Stimulated activated CD8-positive, alpha-beta memory T cell treated with anti-CD3 and anti-CD28 coated beads, Interleukin-4, amount 100 ng/mL, for 1 hour (primary cell): ENCODE measurements at regions not wholly inside any gene's neighbourhood (a gene's known extent, or its start where the extent isn't known, plus 50 kb on each side); places are given as distances from the start of the nearest gene placed in this dataset.

Experiments used
- DNase-seq, 2 donors: peaks; one replicate each; pipeline ENCODE4 v3.0.0-alpha.2; 2020; ENCODE audit warnings: low read depth in 2 of 2, low spot score in 1 of 2

GRCh38 chr1:24990136-24990535, 60.1 kb upstream of the RUNX3 start:
- DNase-seq: no peak

- no peak for DNase-seq
These were observed 59.0 kb upstream of the RUNX3 start for GRCh38 chr1:24989082-24989481.

- no peak for DNase-seq
These were observed 58.5 kb upstream of the RUNX3 start for GRCh38 chr1:24988558-24988912.

DNA sequence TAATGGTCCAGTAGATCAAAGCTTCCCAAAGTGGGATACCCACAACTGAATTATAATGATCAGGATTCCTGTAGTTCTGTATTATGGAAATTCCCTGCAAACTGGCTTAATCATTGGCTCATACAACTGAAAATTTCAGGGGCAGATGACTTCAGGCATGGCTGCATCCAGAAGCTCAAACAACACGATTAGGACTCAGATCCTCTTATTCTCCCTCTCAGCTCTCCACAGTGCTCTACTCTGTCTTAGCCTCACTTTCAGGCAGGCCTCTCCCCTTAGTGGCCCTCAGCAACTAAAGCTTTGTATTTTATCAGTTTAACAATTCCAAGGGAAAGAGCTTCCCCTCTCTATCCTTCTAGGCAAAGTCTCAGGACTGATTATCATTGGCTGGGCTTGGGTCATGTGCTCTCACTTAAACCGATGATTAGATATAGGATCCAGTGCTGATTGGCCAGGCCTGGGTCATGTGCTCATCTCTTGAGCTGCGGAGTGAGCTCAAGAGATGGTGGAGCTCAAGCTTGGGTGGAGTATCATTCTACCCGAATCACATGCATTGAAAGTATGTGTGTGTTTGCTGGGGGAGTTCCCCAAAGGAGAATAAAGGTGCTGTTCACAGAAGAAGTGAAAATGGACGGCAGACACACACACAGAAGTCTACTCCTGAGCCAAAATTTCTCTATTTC, 57.9 kb upstream of the RUNX3 start:
- DNase-seq: no peak

- DNase-seq: no peak
These were observed 57.3 kb upstream of the RUNX3 start for GRCh38 chr1:24987424-24987823.

DNA sequence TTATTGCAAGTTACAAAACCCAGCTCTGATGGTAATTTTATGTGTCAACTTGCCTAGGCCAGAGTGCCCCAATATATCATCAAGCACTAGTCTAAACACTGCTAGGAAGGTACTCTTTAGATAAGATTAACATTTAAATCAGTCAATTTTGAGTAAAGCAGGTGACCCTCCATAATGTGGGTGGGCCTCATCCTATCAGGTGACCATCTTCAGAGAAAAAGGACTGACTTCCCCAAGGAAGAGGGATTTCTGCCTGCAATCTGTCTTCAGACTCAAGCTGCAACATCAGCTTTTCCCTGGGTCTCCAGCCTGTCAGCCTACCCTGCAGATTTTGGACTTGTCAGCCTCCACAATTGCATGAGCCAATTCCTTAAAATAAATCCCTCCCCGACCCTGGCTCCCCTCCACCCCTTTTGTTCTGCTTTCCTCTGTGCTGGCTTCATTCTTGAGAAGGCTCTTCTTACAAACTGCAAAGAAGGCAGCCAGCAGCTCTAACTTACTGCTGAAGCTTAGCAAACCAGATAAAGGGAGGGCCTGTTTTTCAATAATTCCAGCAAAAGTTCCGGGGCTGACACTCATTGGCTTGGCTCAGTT, 56.4 kb upstream of the RUNX3 start:
- no peak for DNase-seq

DNA sequence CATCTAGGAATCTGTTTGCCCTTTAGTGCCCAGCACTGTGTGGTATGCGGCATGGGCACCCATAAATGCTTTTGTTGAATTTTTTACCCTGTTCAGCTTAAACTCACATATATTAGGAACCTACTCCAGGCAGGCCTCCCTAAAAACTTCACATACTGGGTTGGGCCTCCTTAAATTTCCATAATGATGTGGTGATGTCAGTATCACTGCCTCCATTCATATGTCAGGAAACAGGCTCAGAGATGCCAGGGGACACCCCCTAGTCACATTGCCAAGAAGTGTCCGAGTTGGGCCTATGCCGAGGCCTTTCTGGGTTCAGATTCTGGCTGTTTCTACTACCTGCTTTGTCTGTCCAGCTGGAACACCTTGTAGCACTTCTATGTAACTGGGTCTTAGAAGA, 55.7 kb upstream of the RUNX3 start:
- no peak for DNase-seq

DNA sequence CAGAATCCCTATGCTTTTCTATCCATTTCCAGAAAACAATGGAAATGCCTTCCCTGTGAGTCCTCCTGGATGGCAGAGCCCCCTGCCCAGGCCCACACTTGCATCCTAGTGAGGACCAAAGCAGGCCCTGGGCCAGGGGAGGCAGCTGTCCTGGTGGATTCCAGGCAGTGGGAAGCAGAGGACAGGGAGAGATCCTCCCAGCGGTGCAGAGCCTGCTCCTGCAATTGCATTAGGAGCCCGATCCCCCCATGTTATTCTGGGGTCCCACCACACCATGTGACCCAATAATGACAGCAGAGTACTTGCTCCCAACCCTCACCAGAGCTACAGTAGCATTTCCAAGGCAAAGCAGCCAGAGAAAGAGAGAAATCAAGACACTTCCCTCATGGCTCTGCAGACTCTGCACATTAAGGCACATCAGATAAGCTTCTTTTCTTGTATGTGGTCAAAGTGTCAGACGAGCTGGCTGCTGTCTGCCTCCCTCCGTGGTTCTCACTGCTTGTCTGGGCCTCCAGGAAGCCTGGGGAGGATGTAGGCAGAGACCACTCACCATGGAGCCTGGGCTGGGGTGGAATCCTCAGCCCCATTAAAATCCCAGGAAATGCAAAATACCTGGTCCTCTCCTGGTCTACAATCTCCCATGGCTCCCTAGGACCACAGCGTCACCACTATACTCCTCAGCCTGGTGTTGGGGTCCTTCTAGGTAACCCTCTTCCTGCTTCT, 54.9 kb upstream of the RUNX3 start:
- DNase-seq: no peak

GRCh38 chr1:24984300-24984699, 54.2 kb upstream of the RUNX3 start:
- DNase-seq: no peak

- DNase-seq: no peak
These were observed 53.1 kb upstream of the RUNX3 start for GRCh38 chr1:24983006-24983680.

DNA sequence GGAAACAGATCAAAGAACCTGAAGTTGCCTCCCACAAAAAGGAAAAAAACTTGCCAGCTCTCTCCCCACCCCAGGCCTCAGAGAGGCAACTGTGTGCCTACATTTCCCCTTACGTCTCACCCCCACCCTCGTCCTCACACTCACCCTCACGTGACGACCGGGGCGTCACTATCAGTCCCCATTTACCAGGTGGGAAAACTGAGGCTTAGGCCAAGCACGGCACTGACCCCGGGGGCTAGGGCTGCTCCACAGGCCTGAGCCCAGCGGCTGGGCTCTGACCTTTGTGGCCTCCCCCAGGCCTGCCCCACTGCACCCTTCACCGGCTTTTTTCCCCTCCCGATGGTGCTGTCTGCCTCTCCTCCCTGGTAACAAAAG, 51.5 kb upstream of the RUNX3 start:
- DNase-seq: no peak

- no peak for DNase-seq
These were observed 51.0 kb upstream of the RUNX3 start for GRCh38 chr1:24980836-24981630.
